ENCODE measurements at regions not wholly inside any gene's neighbourhood (a gene's known extent, or its start where the extent isn't known, plus 50 kb on each side); places are given as distances from the start of the nearest gene placed in this dataset.

GRCh38 chr14:55848964-55849363 is 269.0 kb downstream of the KTN1 start:
- TF ChIP-seq, protein P1, sequence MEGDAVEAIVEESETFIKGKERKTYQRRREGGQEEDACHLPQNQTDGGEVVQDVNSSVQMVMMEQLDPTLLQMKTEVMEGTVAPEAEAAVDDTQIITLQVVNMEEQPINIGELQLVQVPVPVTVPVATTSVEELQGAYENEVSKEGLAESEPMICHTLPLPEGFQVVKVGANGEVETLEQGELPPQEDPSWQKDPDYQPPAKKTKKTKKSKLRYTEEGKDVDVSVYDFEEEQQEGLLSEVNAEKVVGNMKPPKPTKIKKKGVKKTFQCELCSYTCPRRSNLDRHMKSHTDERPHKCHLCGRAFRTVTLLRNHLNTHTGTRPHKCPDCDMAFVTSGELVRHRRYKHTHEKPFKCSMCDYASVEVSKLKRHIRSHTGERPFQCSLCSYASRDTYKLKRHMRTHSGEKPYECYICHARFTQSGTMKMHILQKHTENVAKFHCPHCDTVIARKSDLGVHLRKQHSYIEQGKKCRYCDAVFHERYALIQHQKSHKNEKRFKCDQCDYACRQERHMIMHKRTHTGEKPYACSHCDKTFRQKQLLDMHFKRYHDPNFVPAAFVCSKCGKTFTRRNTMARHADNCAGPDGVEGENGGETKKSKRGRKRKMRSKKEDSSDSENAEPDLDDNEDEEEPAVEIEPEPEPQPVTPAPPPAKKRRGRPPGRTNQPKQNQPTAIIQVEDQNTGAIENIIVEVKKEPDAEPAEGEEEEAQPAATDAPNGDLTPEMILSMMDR (conservative IDR thresholded peaks at IDR 0.05; ENCODE audit: low read depth, low read length) = no peak
- no peak for TF ChIP-seq EZH2 (IDR thresholded peaks at IDR 0.05; ENCODE audit: borderline replicate concordance, low read depth, low read length, poor library complexity, severe bottlenecking)
